Esophagus muscularis mucosa (tissue), 3 donors: ENCODE measurements at regions not wholly inside any gene's neighbourhood (a gene's known extent, or its start where the extent isn't known, plus 50 kb on each side); places are given as distances from the start of the nearest gene placed in this dataset.

Source experiments
- EP300 ChIP-seq: sonication (generic); formaldehyde crosslinking; IDR thresholded peaks from one replicate; pipeline ENCODE4 v1.6.1; 2017; ENCODE audit warnings: antibody characterized with exemption
- POLR2AphosphoS5 ChIP-seq, 2 donors: sonication (generic); formaldehyde crosslinking; IDR thresholded peaks; one replicate each; pipeline ENCODE4 v1.6.1; 2017; ENCODE audit warnings: antibody characterized with exemption in 2 of 2

DNA sequence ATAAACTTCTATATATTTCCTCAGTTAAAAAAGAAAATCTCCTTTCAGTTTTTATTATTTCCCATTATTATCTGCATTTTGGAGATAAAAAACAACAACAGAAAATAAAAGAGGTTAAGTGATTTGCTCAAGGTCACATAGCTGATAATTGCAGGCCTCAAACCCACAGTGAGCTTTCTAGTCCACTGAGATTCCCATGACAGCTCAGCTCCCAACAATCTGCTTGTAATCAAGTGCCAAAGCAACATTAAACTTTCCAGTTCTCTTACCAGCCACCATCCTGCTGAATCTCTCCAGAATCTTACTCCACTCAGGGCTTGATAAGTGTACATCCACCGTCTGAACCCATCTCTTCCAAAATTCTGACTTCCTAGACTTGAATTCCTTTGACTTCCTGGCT is 318.2 kb upstream of the SEMA6D start:
- no peak for TF ChIP-seq EP300
- TF ChIP-seq POLR2AphosphoS5 (IDR thresholded peaks at IDR 0.05) = no peak
